H9 (cell line): ENCODE measurements at regions not wholly inside any gene's neighbourhood (a gene's known extent, or its start where the extent isn't known, plus 50 kb on each side); places are given as distances from the start of the nearest gene placed in this dataset.
A peak's percentile ranks its signal among the peaks of the same experiment; 100 is the strongest.
"Not testable (repeated sequence)": the region's sequence is repeated elsewhere in the genome, so short reads cannot be mapped to it uniquely, and the experiment has no call there.

Source experiments
- DNase-seq: peaks from one replicate; pipeline ENCODE4 v3.0.0-alpha.2; 2017
- H2AFZ ChIP-seq: one replicate; pipeline ENCODE4 v1.6.1; 2013; ENCODE audit warnings: mild to moderate bottlenecking, low read length, control low read depth, moderate library complexity
- H2AK5ac ChIP-seq: 2 replicates; pipeline ENCODE4 v1.6.1; 2013; ENCODE audit warnings: low read length, control low read depth, mixed read lengths; ENCODE audit not compliant: insufficient read length
- H2BK120ac ChIP-seq: one replicate; pipeline ENCODE4 v1.6.1; 2013; ENCODE audit warnings: low read depth, mild to moderate bottlenecking, low read length, control low read depth, inconsistent platforms; ENCODE audit not compliant: poor library complexity, severe bottlenecking
- H2BK12ac ChIP-seq: 2 replicates; pipeline ENCODE4 v1.6.1; 2013; ENCODE audit warnings: low read length, control low read depth, mixed read lengths, low read depth; ENCODE audit not compliant: insufficient read length
- H2BK15ac ChIP-seq: 2 replicates; pipeline ENCODE4 v1.6.1; 2013; ENCODE audit warnings: low read depth, low read length, control low read depth
- H2BK20ac ChIP-seq: one replicate; pipeline ENCODE4 v1.6.1; 2013; ENCODE audit warnings: low read depth, mild to moderate bottlenecking, low read length, control low read depth, inconsistent platforms; ENCODE audit not compliant: poor library complexity, severe bottlenecking
- H2BK5ac ChIP-seq: 2 replicates; pipeline ENCODE4 v1.6.1; 2013; ENCODE audit warnings: low read length, control low read depth, mixed read lengths; ENCODE audit not compliant: insufficient read length
- H3K14ac ChIP-seq: 2 replicates; pipeline ENCODE4 v1.6.1; 2013; ENCODE audit warnings: low read length, control low read depth; ENCODE audit not compliant: insufficient read depth
- H3K18ac ChIP-seq: 2 replicates; pipeline ENCODE4 v1.6.1; 2013; ENCODE audit warnings: low read depth, mild to moderate bottlenecking, mixed read lengths, low read length, control low read depth; ENCODE audit not compliant: insufficient read length
- H3K23ac ChIP-seq: 2 replicates; pipeline ENCODE4 v1.6.1; 2013; ENCODE audit warnings: low read length, control low read depth, mixed read lengths, low read depth; ENCODE audit not compliant: insufficient read length
- H3K23me2 ChIP-seq: 2 replicates; pipeline ENCODE4 v1.6.1; 2013; ENCODE audit warnings: low read depth, mild to moderate bottlenecking, mixed read lengths, low read length, control low read depth; ENCODE audit not compliant: insufficient read length, poor library complexity, severe bottlenecking
- H3K27ac ChIP-seq: 2 replicates; pipeline ENCODE4 v1.5.1; 2013; ENCODE audit warnings: low read length, control low read depth, mixed read lengths, low read depth; ENCODE audit not compliant: insufficient read length
- H3K27me3 ChIP-seq: 2 replicates; pipeline ENCODE4 v1.6.1; 2013; ENCODE audit warnings: low read length, control low read depth, inconsistent platforms; ENCODE audit not compliant: insufficient read depth
- H3K4ac ChIP-seq: 2 replicates; pipeline ENCODE4 v1.6.1; 2013; ENCODE audit warnings: low read depth, mild to moderate bottlenecking, control low read depth, inconsistent platforms, low read length, moderate library complexity
- H3K4me1 ChIP-seq: 2 replicates; pipeline ENCODE4 v1.6.1; 2013; ENCODE audit warnings: low read length, control low read depth, inconsistent platforms; ENCODE audit not compliant: insufficient read depth
- H3K4me2 ChIP-seq: 2 replicates; pipeline ENCODE4 v1.6.1; 2013; ENCODE audit warnings: low read length, control low read depth, mixed read lengths; ENCODE audit not compliant: insufficient read length, insufficient read depth
- H3K56ac ChIP-seq: 2 replicates; pipeline ENCODE4 v1.6.1; 2013; ENCODE audit warnings: low read depth, mild to moderate bottlenecking, mixed read lengths, low read length, control low read depth; ENCODE audit not compliant: insufficient read length
- H3K79me1 ChIP-seq: 2 replicates; pipeline ENCODE4 v1.6.1; 2013; ENCODE audit warnings: low read depth, mild to moderate bottlenecking, moderate library complexity, low read length, control low read depth, inconsistent platforms; ENCODE audit not compliant: insufficient read depth, poor library complexity, severe bottlenecking
- H3K79me2 ChIP-seq: 2 replicates; pipeline ENCODE4 v1.6.1; 2013; ENCODE audit warnings: low read length, control low read depth, inconsistent platforms; ENCODE audit not compliant: insufficient read depth
- H3K9ac ChIP-seq: 2 replicates; pipeline ENCODE4 v1.6.1; 2013; ENCODE audit warnings: low read length, control low read depth, mixed read lengths; ENCODE audit not compliant: insufficient read length; ENCODE audit errors: extremely low read depth
- H3K9me3 ChIP-seq: one replicate; pipeline ENCODE4 v1.6.1; 2013; ENCODE audit warnings: low read depth, low read length, inconsistent platforms; ENCODE audit not compliant: control insufficient read depth
- H3T11ph ChIP-seq: one replicate; pipeline ENCODE4 v1.6.1; 2013; ENCODE audit warnings: mild to moderate bottlenecking, low read length, control low read depth, inconsistent platforms
- H4K20me1 ChIP-seq: one replicate; pipeline ENCODE4 v1.6.1; 2013; ENCODE audit not compliant: control insufficient read depth, insufficient read length, insufficient read depth
- H4K5ac ChIP-seq: 2 replicates; pipeline ENCODE4 v1.6.1; 2013; ENCODE audit warnings: low read depth, mild to moderate bottlenecking, mixed read lengths, low read length, control low read depth; ENCODE audit not compliant: insufficient read length
- H4K8ac ChIP-seq: replicated peaks from 2 replicates; pipeline ENCODE4 v1.6.1; 2013; ENCODE audit warnings: low read length, control low read depth, mixed read lengths, low read depth; ENCODE audit not compliant: insufficient read length
- H4K91ac ChIP-seq: 2 replicates; pipeline ENCODE4 v1.6.1; 2013; ENCODE audit warnings: low read depth, mild to moderate bottlenecking, moderate library complexity, mixed read lengths, low read length, control low read depth; ENCODE audit not compliant: insufficient read length
- H3K27ac Mint-ChIP-seq, 3 experiments: 2 replicates in 2 of 3; 3 replicates in 1 of 3; pipeline ENCODE4 v1.8.0; 2020 to 2021; ENCODE audit warnings: mixed read lengths in 3 of 3, mild to moderate bottlenecking in 1 of 3, moderate library complexity in 1 of 3
- H3K27me3 Mint-ChIP-seq: 2 replicates; pipeline ENCODE4 v1.8.0; 2021; ENCODE audit warnings: low read depth, mild to moderate bottlenecking, moderate library complexity, mixed read lengths
- H3K36me3 Mint-ChIP-seq, 3 experiments: 2 replicates in 2 of 3; 3 replicates in 1 of 3; pipeline ENCODE4 v1.8.0; 2020 to 2021; ENCODE audit warnings: low read depth in 3 of 3, mixed read lengths in 3 of 3; ENCODE audit not compliant: insufficient read depth in 1 of 3
- H3K4me1 Mint-ChIP-seq, 2 experiments: 2 replicates each; pipeline ENCODE4 v1.8.0; 2020; ENCODE audit warnings: mixed read lengths in 2 of 2
- H3K4me3 Mint-ChIP-seq, 2 experiments: 2 replicates in 1 of 2; 3 replicates in 1 of 2; pipeline ENCODE4 v1.8.0; 2020 to 2021; ENCODE audit warnings: mild to moderate bottlenecking in 2 of 2, mixed read lengths in 2 of 2, moderate library complexity in 1 of 2
- H3K9me3 Mint-ChIP-seq, 2 experiments: 2 replicates in 1 of 2; 3 replicates in 1 of 2; pipeline ENCODE4 v1.8.0; 2020; ENCODE audit warnings: mild to moderate bottlenecking in 2 of 2, mixed read lengths in 2 of 2, moderate library complexity in 1 of 2
- CTCF ChIP-seq: fragments of 200-600 bp; sonication (generic); conservative IDR thresholded peaks from 3 replicates; pipeline ENCODE4 v1.8.0; 2021; ENCODE audit warnings: antibody characterized with exemption, mild to moderate bottlenecking
- WGBS: extraction: QIAGEN DNeasy Blood & Tissue Kit; methylation state at CpG from one replicate; pipeline ENCODE4 v1.1.7; 2013; ENCODE audit warnings: missing lambda C conversion rate, low lambda C conversion rate, mixed read lengths; ENCODE audit not compliant: insufficient read length; ENCODE audit errors: extremely low coverage; 5-methylcytosine and 5-hydroxymethylcytosine counted together

- not testable (repeated sequence) for H2BK5ac ChIP-seq, H3K79me2 ChIP-seq, H4K20me1 ChIP-seq, H3K4me1 Mint-ChIP-seq, H3K36me3 Mint-ChIP-seq, H3K27ac ChIP-seq, H3K79me1 ChIP-seq, H3K14ac ChIP-seq, DNase-seq, H2BK12ac ChIP-seq, H3K4ac ChIP-seq, H3K9me3 ChIP-seq, H3K23me2 ChIP-seq, H3K56ac ChIP-seq, H2BK20ac ChIP-seq, H4K5ac ChIP-seq, H3K9me3 Mint-ChIP-seq, H3K4me3 Mint-ChIP-seq, H3K9ac ChIP-seq, H4K91ac ChIP-seq, H2AFZ ChIP-seq, H3K18ac ChIP-seq, H4K8ac ChIP-seq, H2AK5ac ChIP-seq, H3K27me3 ChIP-seq, H3K4me1 ChIP-seq, H3K4me2 ChIP-seq, H3K27ac Mint-ChIP-seq, H3K27me3 Mint-ChIP-seq, H3T11ph ChIP-seq, H2BK15ac ChIP-seq, H2BK120ac ChIP-seq, H3K23ac ChIP-seq
- no CpG with 5 or more reads among the region's 4 CpGs for WGBS
- peak; percentile 30; the same call in 2 of the 3 replicates for TF ChIP-seq CTCF
Measured at GRCh38 chr13:89434624-89435023, 1763.5 kb downstream of the SLITRK5 start.
